DND-41 (cell line): ENCODE measurements at regions not wholly inside any gene's neighbourhood (a gene's known extent, or its start where the extent isn't known, plus 50 kb on each side); places are given as distances from the start of the nearest gene placed in this dataset.

Source experiments
- CTCF ChIP-seq: IDR thresholded peaks from 2 replicates; pipeline ENCODE4 v1.5.1; 2012; ENCODE audit warnings: borderline replicate concordance, low read length, moderate library complexity, mild to moderate bottlenecking; ENCODE audit not compliant: poor library complexity, severe bottlenecking; ENCODE audit errors: extremely low read depth
- EZH2 ChIP-seq: IDR thresholded peaks from 3 replicates; pipeline ENCODE4 v1.6.1; 2012; ENCODE audit warnings: borderline replicate concordance, low read depth, mild to moderate bottlenecking, moderate library complexity, low read length, inconsistent platforms; ENCODE audit not compliant: severe bottlenecking

- no peak for TF ChIP-seq CTCF
- TF ChIP-seq EZH2 = no peak
Measured at GRCh38 chr6:131382631-131383030, 190.4 kb upstream of the ARG1 start.
